GM21528 (cell line): ENCODE measurements at regions not wholly inside any gene's neighbourhood (a gene's known extent, or its start where the extent isn't known, plus 50 kb on each side); places are given as distances from the start of the nearest gene placed in this dataset.

Source experiments
- ATAC-seq: cut with Tn5 transposase; IDR thresholded peaks from one replicate; pipeline ENCODE4 v1.9.1; 2021; ENCODE audit warnings: mild to moderate bottlenecking, moderate library complexity; ENCODE audit not compliant: unreplicated experiment, low FRiP score

DNA sequence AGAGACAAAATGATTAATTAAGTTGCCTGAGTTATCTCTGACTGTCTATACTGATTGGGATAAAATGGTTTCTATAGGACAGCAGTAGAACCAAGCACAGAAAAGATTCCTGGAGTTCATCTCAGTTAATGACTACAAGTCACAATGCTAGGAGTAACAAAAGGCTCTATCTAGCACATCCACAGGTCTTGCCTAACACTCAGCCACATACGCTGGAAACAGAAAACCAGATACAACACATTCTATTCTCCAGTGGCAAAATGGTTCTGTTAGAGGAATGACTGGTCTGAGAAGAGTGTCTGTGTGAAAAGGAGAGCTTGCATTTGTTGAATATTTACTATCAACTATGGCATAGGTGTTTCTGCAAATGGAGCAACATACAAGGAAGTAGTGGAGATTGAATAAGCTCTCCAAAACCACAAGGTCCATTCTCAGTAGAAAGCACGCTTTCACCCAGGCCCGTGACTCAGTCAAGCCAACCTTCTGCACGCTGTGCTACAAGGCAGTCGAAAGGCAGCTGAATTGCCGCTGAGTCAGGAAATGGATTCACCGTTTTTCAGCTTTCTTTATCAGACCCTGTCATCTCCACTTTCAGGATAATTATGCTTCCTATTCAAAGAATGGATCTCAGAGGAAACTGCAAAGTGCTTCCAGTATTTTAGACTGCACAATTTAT lies 761.5 kb downstream of the EFNB2 start:
- no peak for ATAC-seq

DNA sequence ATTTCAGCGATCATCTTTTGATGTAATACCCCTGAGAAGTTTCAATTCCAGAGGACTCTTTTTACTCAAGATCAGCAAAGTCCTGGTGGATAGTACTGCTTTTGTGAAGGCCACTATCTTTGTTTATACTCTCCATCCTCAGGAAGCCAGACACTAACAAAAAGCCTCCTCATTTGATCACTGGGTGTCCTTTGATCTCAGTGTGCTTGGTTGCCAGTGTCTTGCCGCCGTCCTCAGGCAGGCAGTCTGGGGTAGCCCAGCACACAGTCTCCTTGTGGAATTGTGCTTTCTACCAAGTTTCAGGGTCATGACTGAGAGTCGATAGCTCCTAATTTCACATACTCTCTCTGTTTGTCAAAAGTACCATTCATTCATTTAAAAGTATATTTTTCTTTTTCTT lies 762.2 kb downstream of the EFNB2 start:
- no peak for ATAC-seq

DNA sequence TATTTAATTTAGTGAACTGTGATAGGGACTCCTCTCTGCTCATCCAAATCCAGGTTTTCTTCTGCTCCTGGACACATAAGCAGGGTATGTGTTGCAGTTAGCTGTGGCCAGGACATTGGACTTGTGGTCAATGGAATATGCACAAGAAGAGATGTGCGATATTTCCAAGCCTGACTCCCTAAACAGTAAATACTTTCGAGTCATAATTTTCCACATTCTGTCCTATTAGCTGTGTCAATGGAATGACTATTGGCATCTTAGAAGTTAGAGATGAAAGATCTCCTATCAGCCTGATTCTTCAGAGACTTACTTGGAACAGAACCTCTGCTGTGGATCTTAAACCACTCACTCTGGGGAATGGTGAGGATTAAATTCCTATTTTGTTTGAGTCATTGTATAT lies 771.0 kb downstream of the EFNB2 start:
- ATAC-seq, result no peak

DNA sequence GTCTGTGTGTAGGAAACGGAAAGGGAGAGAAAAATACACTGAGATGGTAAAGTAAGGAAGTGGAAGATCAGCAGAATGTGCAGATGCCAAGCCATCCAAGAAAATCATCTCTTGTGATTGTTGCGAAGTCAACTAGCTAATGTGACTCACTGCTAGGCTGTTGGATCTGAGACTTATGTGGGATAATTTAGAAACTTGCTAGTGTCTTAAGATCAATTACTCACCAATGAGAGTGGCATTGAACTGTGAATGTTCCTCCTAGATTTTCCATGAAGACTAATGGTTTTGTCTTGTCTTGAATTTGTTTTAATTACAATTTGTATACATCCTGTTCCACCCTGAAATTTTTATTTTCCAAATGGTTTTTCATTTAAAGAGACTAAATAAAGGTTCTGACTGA lies 771.6 kb downstream of the EFNB2 start:
- ATAC-seq, result no peak

DNA sequence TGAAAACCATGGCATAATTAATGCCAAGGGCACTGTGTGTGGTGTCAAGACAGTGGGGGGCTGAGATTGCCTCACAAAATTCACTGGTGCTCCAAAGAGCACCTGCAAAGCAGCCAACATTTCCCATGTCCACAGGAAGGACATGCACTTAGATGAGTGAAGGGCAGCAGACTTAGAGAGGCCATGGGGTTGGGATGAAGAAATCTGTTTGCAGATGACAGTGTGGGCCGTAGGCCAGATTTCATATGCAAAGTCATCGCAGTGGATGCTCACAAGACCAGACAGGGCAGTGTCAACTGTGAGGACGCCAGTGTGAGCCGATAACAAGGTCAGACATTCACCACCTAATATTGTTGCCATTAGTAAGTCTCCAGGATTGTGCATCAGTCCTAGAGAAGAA lies 773.4 kb downstream of the EFNB2 start:
- no peak for ATAC-seq

DNA sequence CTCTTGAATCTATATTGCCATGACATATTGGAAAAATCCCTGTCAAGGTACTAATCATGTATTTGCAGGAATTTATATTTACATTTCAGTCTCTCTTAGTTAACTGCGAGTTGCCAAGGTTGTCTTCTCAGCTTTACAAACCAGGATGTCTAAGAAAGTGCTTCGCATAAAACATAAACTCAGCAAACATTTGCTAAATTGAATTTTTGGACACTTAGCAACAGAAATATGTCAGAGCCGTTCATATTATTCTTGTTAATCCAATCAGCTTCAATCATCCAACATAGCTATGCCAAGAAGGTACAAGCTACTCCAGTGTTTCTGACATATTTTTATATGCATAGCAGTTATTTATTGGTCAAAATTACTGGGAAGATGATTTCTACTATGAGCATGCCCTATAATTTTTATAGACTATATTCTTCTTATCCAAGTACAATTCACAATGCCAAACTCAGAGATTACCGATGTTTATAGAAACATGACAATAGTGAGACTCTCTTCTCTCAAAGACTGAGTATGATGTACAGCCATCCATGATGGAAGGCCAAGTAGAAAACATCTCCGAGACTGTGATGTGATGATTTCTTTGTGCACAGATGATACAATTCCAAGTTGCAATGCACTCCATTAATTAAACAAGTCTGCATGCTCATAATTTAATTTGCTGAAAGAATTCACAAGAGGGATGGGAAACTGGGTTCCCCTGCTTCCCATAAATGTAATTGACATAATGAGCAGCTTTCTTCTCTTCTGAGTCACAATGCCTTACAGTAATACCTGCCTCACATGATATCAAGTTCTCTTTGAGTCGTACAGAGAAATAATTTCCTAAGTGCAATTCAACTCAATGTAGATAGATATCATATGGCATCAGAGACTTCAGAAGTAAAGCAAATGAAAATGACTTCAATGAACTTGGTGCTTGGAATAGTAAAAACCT lies 776.3 kb downstream of the EFNB2 start:
- no peak for ATAC-seq

DNA sequence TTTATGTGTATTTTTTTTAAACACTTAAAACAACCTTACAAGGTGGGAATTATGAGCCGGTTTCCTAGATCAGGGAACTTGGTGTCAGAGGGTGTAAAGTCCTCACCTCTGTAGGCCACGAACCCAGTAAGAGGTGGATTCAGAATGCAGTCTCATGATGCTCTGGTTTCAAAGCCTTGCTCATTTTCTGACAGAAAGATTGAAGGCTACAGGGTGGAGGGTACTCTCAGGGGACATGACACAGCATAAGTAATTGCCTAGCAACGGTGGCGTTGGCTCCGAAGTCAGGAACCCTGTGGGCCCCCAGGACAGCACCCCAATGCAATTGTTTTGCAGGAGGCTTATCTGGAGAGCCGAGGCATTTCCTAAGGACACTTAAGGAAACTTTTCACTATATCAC lies 794.7 kb downstream of the EFNB2 start:
- no peak for ATAC-seq

DNA sequence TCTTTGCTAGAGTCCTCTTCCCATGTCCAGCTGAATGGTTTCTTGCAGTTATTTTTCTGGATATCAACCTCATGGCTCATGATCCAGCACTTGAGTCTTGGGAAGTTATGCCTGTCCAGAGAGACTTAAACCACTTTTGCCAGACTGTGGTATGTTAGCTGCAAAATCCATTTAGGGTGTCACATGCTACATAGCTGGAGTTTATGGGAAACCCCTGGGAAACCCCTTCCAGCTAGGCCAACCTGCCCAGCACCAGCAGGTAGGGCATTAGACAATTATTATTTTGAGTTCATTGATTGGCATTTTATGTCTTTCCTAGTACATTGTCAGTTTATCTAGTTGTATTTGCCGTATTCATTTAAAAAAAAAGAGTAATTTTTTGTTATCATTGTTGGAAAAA lies 797.8 kb downstream of the EFNB2 start:
- no peak for ATAC-seq

DNA sequence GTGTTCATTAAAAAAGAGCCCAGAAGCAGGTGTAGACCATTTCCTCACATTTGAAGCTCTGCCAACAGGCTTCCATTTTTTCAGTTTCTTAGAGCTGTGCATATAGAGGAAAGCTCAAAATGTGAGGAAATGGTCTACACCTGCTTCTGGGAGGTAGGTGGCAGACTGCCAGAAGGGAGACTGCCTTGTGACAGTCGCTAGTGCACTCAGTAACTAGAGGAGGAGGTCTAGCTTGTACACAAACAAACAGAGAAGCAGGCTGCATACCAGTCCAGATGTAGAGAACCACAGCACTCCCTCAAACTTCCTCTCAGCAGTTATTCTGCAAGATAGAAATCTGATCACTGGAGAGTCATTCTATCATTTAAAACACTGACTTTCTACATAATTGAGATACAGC lies 800.2 kb downstream of the EFNB2 start:
- no peak for ATAC-seq

DNA sequence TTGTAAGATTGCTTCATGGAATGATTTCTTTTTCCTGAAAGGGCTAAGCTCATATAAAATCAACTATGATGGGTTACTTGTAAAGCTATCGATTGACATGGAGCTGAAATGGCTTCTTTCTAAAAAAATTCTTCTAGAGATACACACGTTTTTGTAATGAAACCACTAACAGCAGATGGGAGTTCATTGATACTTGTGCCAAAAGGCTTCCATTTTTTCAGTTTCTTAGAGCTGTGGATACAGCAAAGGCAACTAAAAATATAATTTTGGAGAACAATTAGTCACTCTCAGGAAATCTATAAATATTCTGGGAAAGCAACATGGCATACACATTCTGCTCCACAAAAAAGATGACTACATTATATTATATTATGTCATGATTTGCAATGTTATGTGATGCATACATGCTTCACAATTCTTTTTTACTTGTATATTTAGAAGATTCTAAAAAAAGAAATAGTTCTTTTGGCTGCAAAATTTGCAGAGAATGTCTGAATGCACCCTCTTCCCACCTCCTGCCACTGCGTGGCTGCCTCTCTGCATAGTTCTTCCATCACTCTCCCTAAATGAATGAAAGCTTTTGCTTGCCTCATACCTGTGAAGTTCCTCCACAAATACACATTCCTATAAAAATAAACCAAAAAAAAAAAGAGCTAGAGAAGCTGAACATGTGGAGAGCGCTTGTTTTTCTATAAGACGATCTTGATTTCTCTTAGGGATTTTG lies 802.5 kb downstream of the EFNB2 start:
- ATAC-seq, result no peak

DNA sequence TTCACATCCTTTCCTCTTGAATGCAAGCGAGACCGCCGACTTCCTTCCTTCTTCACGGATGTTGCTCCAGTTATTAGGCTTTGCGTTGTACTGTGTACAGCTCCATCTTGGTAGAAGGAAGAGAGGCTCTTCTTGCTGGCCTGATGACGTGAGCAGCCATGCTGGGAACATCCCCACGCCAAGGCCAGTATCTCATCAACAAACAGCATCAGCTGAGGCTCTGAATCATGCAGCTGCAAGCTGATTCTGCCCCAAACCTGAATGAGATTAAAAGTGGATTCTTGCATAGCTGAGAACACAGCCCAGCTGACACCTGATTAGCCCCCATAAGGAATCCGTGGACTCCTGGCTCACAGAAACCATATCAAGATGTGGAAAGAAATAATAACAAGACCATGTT lies 809.6 kb downstream of the EFNB2 start:
- no peak for ATAC-seq

DNA sequence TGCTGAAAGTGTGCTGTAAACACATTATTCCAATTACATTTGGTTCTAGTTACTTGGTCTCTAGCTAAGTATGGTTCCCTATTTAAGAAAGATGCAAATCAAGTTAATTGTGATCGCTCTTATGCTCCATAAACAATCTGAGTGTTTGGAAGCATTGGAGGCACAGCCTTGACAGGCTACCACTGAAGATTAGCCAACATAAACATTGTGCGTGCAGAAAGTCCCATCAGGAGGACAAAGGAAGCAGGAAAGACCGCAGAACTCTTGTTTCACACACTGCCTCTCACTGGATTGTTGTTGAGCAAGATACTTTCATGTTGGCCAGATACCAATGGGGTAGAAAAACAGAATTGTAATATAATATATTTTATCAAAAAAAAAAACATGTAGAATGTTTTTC lies 814.4 kb downstream of the EFNB2 start:
- no peak for ATAC-seq

DNA sequence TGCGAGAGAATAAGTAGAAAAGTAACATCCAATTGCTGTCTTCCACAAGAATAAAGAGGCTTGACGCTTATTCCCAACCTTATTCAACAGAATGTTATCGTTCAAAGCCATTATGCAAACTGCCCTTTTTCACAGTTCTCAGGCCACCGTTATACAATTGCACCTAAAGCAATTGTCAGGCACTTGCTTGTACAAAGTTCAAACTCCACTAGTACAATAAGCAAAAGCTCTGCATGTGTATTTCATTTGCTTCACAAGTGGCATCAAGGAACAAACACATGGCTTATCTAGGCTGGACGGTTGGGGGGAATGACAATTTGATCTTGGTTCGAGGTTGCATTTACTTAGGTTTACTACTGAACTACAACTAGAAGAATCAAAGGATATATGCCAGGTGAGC lies 815.6 kb downstream of the EFNB2 start:
- no peak for ATAC-seq

DNA sequence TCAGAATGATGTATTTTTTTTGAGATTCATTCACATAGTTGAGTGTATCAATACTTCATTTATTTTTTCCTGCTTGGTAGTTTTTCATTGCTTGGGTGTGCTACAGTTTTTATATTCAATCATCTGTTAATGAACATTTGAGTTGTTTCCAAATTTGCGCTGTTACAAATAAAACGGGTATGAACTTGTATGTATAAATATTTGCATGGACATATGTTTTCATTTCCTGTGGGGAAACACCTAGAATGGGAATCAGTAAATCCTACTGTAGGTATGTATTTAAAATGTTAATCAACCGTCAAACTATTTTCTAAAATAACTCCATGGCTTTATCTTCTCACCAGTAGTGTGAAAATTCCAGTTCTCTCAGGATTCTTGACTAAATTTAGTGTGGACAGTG lies 826.3 kb downstream of the EFNB2 start:
- no peak for ATAC-seq

DNA sequence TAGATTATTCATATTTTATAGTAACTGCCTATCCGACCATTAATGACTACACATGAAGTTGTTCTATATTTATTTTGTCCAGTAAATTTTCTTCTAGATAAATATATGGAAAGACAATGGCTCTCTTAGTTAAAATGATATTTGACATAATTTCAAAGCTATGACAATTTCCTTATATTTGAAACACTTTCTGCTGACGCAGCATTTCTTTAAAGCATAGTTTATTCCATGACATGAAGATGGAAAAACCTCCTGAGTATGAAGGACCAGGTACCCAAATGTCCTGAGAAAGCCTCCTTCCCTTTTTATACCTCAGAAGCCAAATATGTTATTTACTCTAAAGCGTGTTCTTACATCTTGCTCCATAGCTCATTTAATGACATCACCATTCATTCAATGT lies 831.6 kb downstream of the EFNB2 start:
- no peak for ATAC-seq

DNA sequence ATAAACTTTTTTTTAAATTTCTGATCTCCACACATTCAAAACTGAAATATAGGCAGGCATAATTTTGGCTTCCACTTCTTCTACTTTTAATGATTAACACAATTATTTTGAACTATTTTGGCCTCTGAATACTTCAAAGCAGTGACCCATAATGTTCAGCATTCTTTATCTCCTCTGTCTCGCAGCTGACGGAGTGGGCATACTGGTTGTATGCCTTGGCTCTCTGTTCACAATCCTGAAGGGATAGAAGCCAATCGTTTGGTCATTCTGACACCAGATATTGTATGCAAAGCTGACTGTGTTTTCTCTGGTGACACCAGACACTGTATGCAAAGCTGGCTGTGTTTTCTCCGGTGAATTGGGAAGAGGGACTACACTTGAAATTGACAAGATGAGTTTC lies 833.0 kb downstream of the EFNB2 start:
- no peak for ATAC-seq

DNA sequence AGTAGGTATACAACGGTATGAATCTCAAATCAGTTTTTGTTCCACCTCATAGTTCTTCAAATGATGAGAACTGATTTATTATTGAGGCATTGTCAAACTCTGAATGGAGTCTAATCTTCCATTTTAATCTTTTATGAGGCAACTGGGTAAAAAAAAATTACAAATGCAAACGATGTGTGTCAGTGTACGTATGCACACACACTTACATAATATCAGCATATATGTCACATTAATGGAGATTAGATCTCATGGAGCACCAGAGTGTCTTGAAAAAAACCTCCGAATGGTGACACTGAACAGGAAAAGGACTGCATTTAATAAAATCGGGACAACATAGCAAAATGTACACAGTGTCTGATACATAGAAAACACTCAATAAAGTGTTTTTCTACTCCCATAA lies 842.7 kb downstream of the EFNB2 start:
- no peak for ATAC-seq

DNA sequence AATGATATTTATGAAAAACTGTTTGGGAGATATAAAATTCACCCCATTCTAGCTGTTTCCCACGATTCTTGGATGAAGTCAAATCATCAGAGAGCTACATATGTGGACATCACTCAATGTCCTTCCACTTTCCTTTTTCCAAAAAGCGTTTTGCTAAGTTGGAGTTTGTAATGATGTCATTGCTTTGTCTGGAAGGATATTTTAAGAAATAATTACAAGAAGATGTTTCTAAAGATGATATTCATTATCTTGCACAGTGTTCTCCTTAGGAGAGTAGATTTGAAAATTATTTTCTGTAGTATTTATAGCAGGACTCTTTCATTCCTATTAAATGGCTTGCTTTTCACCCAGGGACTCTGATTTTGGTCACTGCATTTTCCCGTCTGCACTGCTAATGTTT lies 851.2 kb downstream of the EFNB2 start:
- no peak for ATAC-seq

DNA sequence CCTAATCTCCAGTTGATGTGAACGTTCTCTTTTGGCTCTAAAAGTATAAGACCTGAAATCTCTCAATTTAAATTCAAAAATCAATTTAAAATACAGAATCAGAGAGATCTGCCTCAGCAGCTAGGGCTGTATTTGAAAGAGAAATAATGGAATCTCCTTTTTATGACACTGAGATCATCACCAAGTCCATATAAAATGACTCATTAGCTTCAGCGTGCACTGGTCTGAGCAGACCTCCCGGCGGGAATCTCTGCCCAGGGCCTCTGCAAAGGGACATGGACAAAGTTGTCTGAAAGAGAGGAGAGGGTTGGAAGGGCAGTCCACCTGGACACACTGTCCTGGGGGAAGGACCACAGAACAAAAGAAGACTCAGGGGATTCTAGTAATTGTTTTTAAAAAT lies 855.6 kb downstream of the EFNB2 start:
- ATAC-seq, result no peak

DNA sequence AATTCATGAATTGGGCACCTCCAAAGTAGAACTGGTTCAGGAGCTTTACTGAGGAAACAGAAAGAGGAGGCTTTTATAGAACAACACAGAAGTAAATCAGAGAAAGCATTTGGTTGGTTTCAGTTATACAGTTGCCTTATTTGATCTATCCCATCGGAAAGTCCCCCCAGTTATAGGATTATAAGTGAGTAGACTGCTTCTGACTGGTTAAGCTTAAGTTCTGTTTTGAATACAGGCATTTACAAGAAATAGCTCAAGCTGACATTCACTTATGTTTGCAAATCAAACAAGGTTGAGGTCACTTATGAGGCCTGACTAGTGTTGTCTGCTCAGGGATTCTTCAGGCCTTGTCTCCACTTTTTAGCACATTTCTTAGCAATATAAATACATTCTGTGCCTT lies 857.4 kb downstream of the EFNB2 start:
- ATAC-seq, result no peak

DNA sequence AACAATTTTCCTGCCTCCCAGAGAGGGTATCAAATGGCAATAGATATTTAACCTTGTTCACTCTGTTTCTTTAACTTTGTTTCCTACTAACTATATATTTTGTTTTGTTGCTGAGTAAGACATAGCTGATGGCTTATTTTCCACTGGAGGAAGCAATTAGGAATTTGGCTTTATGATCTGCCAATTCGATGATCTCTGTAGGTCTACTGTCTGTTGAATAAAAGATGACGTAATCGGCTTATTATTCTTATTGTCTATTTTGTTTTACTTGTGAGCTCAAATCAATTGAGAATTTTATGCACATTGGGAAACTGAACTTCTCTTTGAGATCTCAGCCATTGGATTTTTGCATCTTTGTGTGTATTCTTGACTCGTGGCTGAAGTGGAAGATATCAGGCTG lies 862.6 kb downstream of the EFNB2 start:
- ATAC-seq, result no peak
